ENCODE measurements at regions not wholly inside any gene's neighbourhood (a gene's known extent, or its start where the extent isn't known, plus 50 kb on each side); places are given as distances from the start of the nearest gene placed in this dataset.

GRCh38 chr4:81802285-81802846, 330.7 kb upstream of the RASGEF1B start:
- POLR2A ChIA-PET = no interaction called here
- no peak overlapping the region for H3K4me2 ChIP-seq (replicated peaks; ENCODE audit: low read depth, low read length, poor library complexity, severe bottlenecking)
- TF ChIP-seq CTCF (IDR thresholded peaks at IDR 0.05) (no peak), EZH2 (IDR thresholded peaks at IDR 0.05; ENCODE audit: borderline replicate concordance, insufficient read depth, low read depth, low read length, poor library complexity, severe bottlenecking) (no peak)
- intact Hi-C loops (cut with micrococcal nuclease) = no loop called here
- DNase-seq (no peak), ATAC-seq (ENCODE audit: low read depth) (no peak)
- no peak overlapping the region for H2AFZ ChIP-seq (ENCODE audit: insufficient read depth, low read depth, low read length, poor library complexity, severe bottlenecking)
- WGBS (ENCODE audit: insufficient coverage) = 68% methylated on average over 3 of the region's 5 CpGs
- H3K4me1 ChIP-seq (ENCODE audit: control insufficient read depth in 2 of 2, insufficient read depth in 2 of 2, low read length in 2 of 2) = no peaks in the 10 kb centered on the region
- H3K9me3 Mint-ChIP-seq (ENCODE audit: insufficient read depth) = no peaks in the 10 kb centered on the region
- H3K79me2 ChIP-seq (ENCODE audit: control insufficient read depth, insufficient read depth, low read length) = no peaks in the 10 kb centered on the region
- H3K27ac Mint-ChIP-seq = no peak overlapping the region
- H3K9me3 ChIP-seq (ENCODE audit: control extremely low read depth in 1 of 3, control insufficient read depth in 2 of 3, insufficient read depth in 1 of 3, low read length in 2 of 3) = no peaks in the 10 kb centered on the region
- H3K27me3 ChIP-seq (replicated peaks in 1 of 4; ENCODE audit: control extremely low read depth in 1 of 4, control insufficient read depth in 3 of 4, insufficient read depth in 4 of 4, low read length in 3 of 4) = no peaks in the 10 kb centered on the region
- peaks cover 4% of the 10 kb centered on the region for H3K27me3 Mint-ChIP-seq
- no peak overlapping the region for H3K27ac ChIP-seq (ENCODE audit: low read length in 2 of 2)
- H3K36me3 ChIP-seq (replicated peaks in 1 of 2; ENCODE audit: control extremely low read depth in 1 of 2, control insufficient read depth in 1 of 2, extremely low read depth in 1 of 2, insufficient read depth in 2 of 2, low read length in 1 of 2) = no peaks in the 10 kb centered on the region
- no peaks in the 10 kb centered on the region for H4K20me1 ChIP-seq (ENCODE audit: control insufficient read depth, insufficient read depth, low read length, poor library complexity, severe bottlenecking)
- H3K4me3 ChIP-seq (ENCODE audit: control extremely low read depth in 1 of 5, extremely low read depth in 1 of 5, insufficient read depth in 1 of 5, low read depth in 2 of 5, low read length in 4 of 5) = no peak overlapping the region
- CTCF ChIA-PET = no interaction called here
- no peak overlapping the region for H3K9ac ChIP-seq (ENCODE audit: low read length)
- H3K4me3 Mint-ChIP-seq = no peak overlapping the region
- peaks cover under 1% of the 10 kb centered on the region for H3K4me1 Mint-ChIP-seq

- Histone ChIP-seq H3K9me3 (ENCODE audit: control extremely low read depth in 1 of 3, control insufficient read depth in 2 of 3, insufficient read depth in 1 of 3, low read length in 2 of 3) (no peaks in the 10 kb centered on the region), H3K36me3 (replicated peaks in 1 of 2; ENCODE audit: control extremely low read depth in 1 of 2, control insufficient read depth in 1 of 2, extremely low read depth in 1 of 2, insufficient read depth in 2 of 2, low read length in 1 of 2) (no peaks in the 10 kb centered on the region), H3K27me3 (replicated peaks in 1 of 4; ENCODE audit: control extremely low read depth in 1 of 4, control insufficient read depth in 3 of 4, insufficient read depth in 4 of 4, low read length in 3 of 4) (no peaks in the 10 kb centered on the region), H3K4me3 (ENCODE audit: control extremely low read depth in 1 of 5, extremely low read depth in 1 of 5, insufficient read depth in 1 of 5, low read depth in 2 of 5, low read length in 4 of 5) (no peak overlapping the region), H3K9ac (ENCODE audit: low read length) (no peak overlapping the region), H3K4me1 (ENCODE audit: control insufficient read depth in 2 of 2, insufficient read depth in 2 of 2, low read length in 2 of 2) (peaks cover 0 to 6% of the 10 kb centered on the region in 2 donors), H4K20me1 (ENCODE audit: control insufficient read depth, insufficient read depth, low read length, poor library complexity, severe bottlenecking) (no peaks in the 10 kb centered on the region), H2AFZ (ENCODE audit: insufficient read depth, low read depth, low read length, poor library complexity, severe bottlenecking) (no peak overlapping the region), H3K4me2 (replicated peaks; ENCODE audit: low read depth, low read length, poor library complexity, severe bottlenecking) (no peak overlapping the region), H3K27ac (ENCODE audit: low read length in 2 of 2) (no peak overlapping the region), H3K79me2 (ENCODE audit: control insufficient read depth, insufficient read depth, low read length) (no peaks in the 10 kb centered on the region)
- TF ChIP-seq EZH2 (IDR thresholded peaks at IDR 0.05; ENCODE audit: borderline replicate concordance, insufficient read depth, low read depth, low read length, poor library complexity, severe bottlenecking) = no peak
- TF ChIP-seq CTCF (IDR thresholded peaks at IDR 0.05) = no peak
- no peaks in the 10 kb centered on the region for H3K9me3 Mint-ChIP-seq (ENCODE audit: insufficient read depth)
- DNase-seq = no peak
- WGBS (ENCODE audit: insufficient coverage) = 100% methylated on average over 1 of the region's 1 CpG
- H3K4me1 Mint-ChIP-seq = peaks cover 9% of the 10 kb centered on the region
- H3K4me3 Mint-ChIP-seq = no peak overlapping the region
- ATAC-seq (ENCODE audit: low read depth) = no peak
- ChIA-PET POLR2A (no interaction called here), CTCF (no interaction called here)
- H3K27ac Mint-ChIP-seq = no peak overlapping the region
- intact Hi-C loops (cut with micrococcal nuclease) = loop anchor here (5.0 kb wide), 1 partner anchor 42 kb away; no protein-coding TSS in a partner anchor
- H3K27me3 Mint-ChIP-seq = peaks cover 4% of the 10 kb centered on the region
Measured at GRCh38 chr4:81799371-81799770, 327.7 kb upstream of the RASGEF1B start.
